ENCODE measurements at regions not wholly inside any gene's neighbourhood (a gene's known extent, or its start where the extent isn't known, plus 50 kb on each side); places are given as distances from the start of the nearest gene placed in this dataset.
A peak's percentile ranks its signal among the peaks of the same experiment; 100 is the strongest.

DNA sequence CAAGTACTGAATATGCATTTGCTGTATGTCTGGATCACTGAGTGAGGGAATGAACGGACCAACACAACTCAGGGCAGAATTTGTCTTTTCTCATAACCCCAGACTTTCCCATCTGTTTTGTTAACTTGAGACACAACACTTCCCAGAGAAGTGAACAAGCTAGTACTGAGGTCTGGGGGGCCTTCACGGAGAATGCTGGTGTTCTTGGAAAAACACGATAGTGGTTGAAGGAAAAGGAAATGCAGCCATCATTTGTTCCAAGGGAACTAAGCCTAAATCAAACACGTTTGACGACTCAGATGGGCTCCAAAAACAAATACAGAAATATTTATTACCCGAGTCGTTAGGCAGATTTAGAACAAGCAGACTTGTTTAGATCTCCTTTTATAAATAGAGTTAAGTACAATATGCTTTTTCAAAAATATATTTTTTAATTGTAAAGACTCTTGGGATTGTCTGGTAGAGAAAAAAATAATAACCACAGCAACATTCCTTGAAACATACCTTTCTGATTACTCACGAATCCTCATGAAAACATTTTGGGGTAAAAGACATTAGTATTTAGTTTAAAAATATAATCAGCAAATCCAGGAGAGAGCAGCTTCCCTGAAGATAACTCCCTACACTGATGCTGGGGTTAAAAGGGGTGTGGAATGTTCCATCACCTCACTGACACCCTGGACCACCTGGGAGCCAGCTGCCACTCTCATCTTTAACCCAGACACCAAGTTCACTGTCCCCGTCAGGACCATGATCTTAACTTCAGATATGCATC, 427.7 kb upstream of the RUNX1 start:
- Histone ChIP-seq H3K4me1 (peaks cover 0 to 51% (median 0%) of the 10 kb centered on the region in 12 donors), H3K36me3 (no peaks in the 10 kb centered on the region), H3K9me3 (peaks cover 0 to 10% (median 6%) of the 10 kb centered on the region in 12 donors), H3K27ac (peak overlapping the region in 6 of 12 donors; percentile 3 to 91 (median 52)), H3K4me3 (no peak overlapping the region), H3K27me3 (peaks cover 0 to 4% (median 0%) of the 10 kb centered on the region in 9 donors)
- DNase-seq = no peak
- TF ChIP-seq, protein P1, sequence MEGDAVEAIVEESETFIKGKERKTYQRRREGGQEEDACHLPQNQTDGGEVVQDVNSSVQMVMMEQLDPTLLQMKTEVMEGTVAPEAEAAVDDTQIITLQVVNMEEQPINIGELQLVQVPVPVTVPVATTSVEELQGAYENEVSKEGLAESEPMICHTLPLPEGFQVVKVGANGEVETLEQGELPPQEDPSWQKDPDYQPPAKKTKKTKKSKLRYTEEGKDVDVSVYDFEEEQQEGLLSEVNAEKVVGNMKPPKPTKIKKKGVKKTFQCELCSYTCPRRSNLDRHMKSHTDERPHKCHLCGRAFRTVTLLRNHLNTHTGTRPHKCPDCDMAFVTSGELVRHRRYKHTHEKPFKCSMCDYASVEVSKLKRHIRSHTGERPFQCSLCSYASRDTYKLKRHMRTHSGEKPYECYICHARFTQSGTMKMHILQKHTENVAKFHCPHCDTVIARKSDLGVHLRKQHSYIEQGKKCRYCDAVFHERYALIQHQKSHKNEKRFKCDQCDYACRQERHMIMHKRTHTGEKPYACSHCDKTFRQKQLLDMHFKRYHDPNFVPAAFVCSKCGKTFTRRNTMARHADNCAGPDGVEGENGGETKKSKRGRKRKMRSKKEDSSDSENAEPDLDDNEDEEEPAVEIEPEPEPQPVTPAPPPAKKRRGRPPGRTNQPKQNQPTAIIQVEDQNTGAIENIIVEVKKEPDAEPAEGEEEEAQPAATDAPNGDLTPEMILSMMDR (IDR thresholded peaks at IDR 0.05) = no peak
- TF ChIP-seq POLR2A (IDR thresholded peaks at IDR 0.05) = no peak
- intact Hi-C loops (cut with DNase I) = no loop called here
- 44 to 53% (median 48%) methylated on average over 9 of the region's 9 CpGs for WGBS, 4 donors
- ATAC-seq = no peak

DNA sequence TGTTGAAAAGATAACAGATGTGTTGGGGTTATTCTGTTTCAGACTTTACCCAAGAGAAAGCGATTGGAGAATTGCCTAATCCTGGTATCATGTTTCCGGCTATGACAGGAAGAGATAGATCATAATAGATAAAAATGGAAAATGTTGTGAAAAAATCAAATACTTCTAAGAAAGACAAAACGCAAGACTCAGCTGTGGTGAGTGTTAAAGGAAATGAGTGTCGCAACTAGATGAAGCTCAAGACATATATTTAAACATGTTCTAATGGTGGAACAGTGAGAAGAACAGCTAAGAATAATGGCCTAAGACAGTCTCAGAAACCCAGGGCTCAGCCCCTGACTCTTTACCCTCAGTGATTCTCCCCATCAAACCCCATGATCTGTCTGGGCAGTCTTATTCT, 426.7 kb upstream of the RUNX1 start:
- H3K4me3 ChIP-seq = no peak overlapping the region
- TF ChIP-seq, protein P1 (IDR thresholded peaks at IDR 0.05) = no peak
- no peak for TF ChIP-seq POLR2A (IDR thresholded peaks at IDR 0.05)
- H3K9me3 ChIP-seq = peaks cover 0 to 10% (median 6%) of the 10 kb centered on the region in 12 donors
- DNase-seq (no peak), ATAC-seq (peak; percentile 37 to 71 (median 58))
- peak overlapping the region in 5 of 12 donors; percentile 12 to 91 (median 56) for H3K27ac ChIP-seq
- no peaks in the 10 kb centered on the region for H3K27me3 ChIP-seq
- peaks cover 0 to 57% (median 0%) of the 10 kb centered on the region in 12 donors for H3K4me1 ChIP-seq
- intact Hi-C loops (cut with DNase I) = no loop called here
- whole genome bisulfite sequencing, 4 donors = 38 to 47% (median 42%) methylated on average over 4 of the region's 4 CpGs
- H3K36me3 ChIP-seq = no peaks in the 10 kb centered on the region

DNA sequence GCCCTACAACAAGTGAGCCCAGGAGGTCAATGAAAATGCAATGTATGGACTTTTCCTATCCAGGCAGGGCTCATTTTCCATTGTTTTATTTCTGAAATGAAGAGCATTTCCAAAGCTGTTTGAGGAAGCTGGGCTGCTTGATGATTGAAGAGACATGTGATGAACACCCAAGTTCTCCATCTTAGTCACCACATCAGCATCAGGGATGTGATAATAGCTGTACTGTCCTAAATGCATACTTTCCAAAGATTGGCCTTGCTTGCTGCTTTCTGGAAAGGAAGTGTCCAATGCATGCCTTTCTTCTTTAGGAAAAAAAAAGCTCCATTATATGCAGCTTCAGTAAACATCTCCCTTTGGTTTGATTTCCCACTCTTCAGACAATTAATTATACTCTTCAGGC, 425.9 kb upstream of the RUNX1 start:
- Histone ChIP-seq H3K4me3 (no peak overlapping the region), H3K36me3 (no peaks in the 10 kb centered on the region), H3K27me3 (no peaks in the 10 kb centered on the region), H3K9me3 (peaks cover 0 to 9% (median 6%) of the 10 kb centered on the region in 12 donors), H3K27ac (peak overlapping the region in 4 of 12 donors; percentile 12 to 91 (median 56)), H3K4me1 (peaks cover 0 to 62% (median 0%) of the 10 kb centered on the region in 12 donors)
- TF ChIP-seq POLR2A (IDR thresholded peaks at IDR 0.05) = no peak
- TF ChIP-seq, protein P1 (IDR thresholded peaks at IDR 0.05) = no peak
- intact Hi-C loops (cut with DNase I) = no loop called here
- DNase-seq (no peak), ATAC-seq (peak; percentile 51 to 71 (median 54))

DNA sequence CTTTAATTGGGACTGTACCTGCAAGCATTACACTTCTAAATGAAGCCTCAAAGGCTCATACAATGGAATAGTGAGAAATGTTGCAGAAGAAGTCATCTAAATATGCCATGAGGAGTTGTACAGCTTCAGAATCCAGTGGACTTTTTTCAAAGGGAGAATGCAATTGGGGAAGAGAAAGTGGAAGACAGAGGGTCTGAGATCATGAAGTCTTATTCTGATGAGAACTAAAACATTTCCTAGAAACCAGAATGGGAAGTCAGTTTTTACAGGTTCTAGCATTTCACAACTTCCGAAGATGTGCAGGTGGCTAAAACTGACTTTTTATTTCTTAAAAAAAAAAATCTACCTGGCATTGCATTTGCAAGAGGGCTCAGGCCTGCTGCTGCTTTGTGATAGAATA, 424.4 kb upstream of the RUNX1 start:
- H3K27me3 ChIP-seq = no peaks in the 10 kb centered on the region
- no peak overlapping the region for H3K4me3 ChIP-seq
- intact Hi-C loops (cut with DNase I) = no loop called here
- peaks cover 0 to 56% (median 0%) of the 10 kb centered on the region in 12 donors for H3K4me1 ChIP-seq
- ATAC-seq (peak in 1 of 4 donors; percentile 19), DNase-seq (no peak)
- H3K36me3 ChIP-seq = no peaks in the 10 kb centered on the region
- 83 to 94% (median 89%) methylated on average over 1 of the region's 1 CpG for WGBS, 4 donors
- peak overlapping the region in 2 of 12 donors; percentile 22 to 91 for H3K27ac ChIP-seq
- H3K9me3 ChIP-seq = no peaks in the 10 kb centered on the region
- TF ChIP-seq, protein P1 (IDR thresholded peaks at IDR 0.05) = no peak
- TF ChIP-seq POLR2A (IDR thresholded peaks at IDR 0.05) = no peak

Measured in heart left ventricle (tissue), 16 donors.